Transverse colon (tissue), 4 donors: ENCODE measurements at regions not wholly inside any gene's neighbourhood (a gene's known extent, or its start where the extent isn't known, plus 50 kb on each side); places are given as distances from the start of the nearest gene placed in this dataset.

Experiments
- EP300 ChIP-seq: sonication (generic); formaldehyde crosslinking; IDR thresholded peaks from one replicate; pipeline ENCODE4 v1.6.1; 2017; ENCODE audit warnings: antibody characterized with exemption, low read depth
- POLR2A ChIP-seq: fragments of 450-650 bp; IDR thresholded peaks from one replicate; pipeline ENCODE4 v1.6.1; 2016; ENCODE audit warnings: antibody characterized with exemption, mild to moderate bottlenecking, moderate library complexity
- POLR2AphosphoS5 ChIP-seq, 3 donors: sonication (generic); formaldehyde crosslinking; IDR thresholded peaks; one replicate each; pipeline ENCODE4 v1.6.1; 2016; ENCODE audit warnings: antibody characterized with exemption in 3 of 3
- TF ChIP-seq, protein P1 (sequence below), 5 experiments: fragments of 200-600 bp in 3 of 5; fragments of 450-650 bp in 2 of 5; sonication (generic) in 3 of 5; IDR thresholded peaks; 1 replicate in 2 of 5; 2 replicates in 3 of 5; pipeline ENCODE4 v1.5.1; 2016 to 2017; ENCODE audit warnings: antibody characterized with exemption in 5 of 5, inconsistent platforms in 3 of 5, mild to moderate bottlenecking in 2 of 5, moderate library complexity in 1 of 5

DNA sequence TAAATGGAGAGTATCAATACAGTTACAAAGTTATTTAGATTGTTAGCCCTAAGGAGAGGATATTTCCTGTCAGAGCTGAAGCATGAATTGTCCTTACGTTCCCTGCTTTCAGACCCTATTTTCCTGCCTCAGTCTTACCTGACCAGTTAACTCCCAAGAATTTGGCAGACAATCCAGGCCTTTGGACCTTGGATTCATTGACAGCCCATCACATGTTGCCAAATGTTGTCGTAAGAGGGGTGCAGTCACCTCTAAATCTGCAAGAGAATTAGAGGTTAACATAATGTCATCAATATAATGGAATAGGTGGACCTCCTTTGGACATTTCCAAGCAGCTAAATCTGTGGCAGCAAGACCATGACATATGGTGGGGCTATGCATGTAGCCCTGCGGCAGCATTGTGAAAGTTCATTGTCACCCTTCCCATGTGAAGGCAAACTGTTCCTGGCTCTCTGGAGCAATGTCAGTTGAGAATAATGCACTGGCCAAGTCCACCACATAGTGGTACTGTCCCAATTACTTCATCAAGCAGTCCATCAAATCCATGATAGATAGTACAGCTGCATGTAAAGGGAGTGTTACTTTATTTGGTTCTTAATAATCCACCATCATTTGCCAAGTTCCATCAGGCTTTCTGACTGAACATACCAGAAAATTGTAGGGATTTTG is 1137.0 kb upstream of the POU3F4 start:
- TF ChIP-seq, protein P1, sequence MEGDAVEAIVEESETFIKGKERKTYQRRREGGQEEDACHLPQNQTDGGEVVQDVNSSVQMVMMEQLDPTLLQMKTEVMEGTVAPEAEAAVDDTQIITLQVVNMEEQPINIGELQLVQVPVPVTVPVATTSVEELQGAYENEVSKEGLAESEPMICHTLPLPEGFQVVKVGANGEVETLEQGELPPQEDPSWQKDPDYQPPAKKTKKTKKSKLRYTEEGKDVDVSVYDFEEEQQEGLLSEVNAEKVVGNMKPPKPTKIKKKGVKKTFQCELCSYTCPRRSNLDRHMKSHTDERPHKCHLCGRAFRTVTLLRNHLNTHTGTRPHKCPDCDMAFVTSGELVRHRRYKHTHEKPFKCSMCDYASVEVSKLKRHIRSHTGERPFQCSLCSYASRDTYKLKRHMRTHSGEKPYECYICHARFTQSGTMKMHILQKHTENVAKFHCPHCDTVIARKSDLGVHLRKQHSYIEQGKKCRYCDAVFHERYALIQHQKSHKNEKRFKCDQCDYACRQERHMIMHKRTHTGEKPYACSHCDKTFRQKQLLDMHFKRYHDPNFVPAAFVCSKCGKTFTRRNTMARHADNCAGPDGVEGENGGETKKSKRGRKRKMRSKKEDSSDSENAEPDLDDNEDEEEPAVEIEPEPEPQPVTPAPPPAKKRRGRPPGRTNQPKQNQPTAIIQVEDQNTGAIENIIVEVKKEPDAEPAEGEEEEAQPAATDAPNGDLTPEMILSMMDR (IDR thresholded peaks at IDR 0.05): no peak
- TF ChIP-seq POLR2A (no peak), POLR2AphosphoS5 (IDR thresholded peaks at IDR 0.05) (no peak), EP300 (no peak)
